GM19395 (cell line): ENCODE measurements at regions not wholly inside any gene's neighbourhood (a gene's known extent, or its start where the extent isn't known, plus 50 kb on each side); places are given as distances from the start of the nearest gene placed in this dataset.
"Not testable (repeated sequence)": the region's sequence is repeated elsewhere in the genome, so short reads cannot be mapped to it uniquely, and the experiment has no call there.

Source experiments
- ATAC-seq: cut with Tn5 transposase; IDR thresholded peaks from one replicate; pipeline ENCODE4 v1.9.1; 2021; ENCODE audit warnings: mild to moderate bottlenecking, moderate library complexity; ENCODE audit not compliant: unreplicated experiment

- no peak for ATAC-seq
These were observed 133.4 kb upstream of the NR3C2 start for GRCh38 chr4:148575577-148575976.

- no peak for ATAC-seq
These were observed 132.7 kb upstream of the NR3C2 start for GRCh38 chr4:148574911-148575310.

DNA sequence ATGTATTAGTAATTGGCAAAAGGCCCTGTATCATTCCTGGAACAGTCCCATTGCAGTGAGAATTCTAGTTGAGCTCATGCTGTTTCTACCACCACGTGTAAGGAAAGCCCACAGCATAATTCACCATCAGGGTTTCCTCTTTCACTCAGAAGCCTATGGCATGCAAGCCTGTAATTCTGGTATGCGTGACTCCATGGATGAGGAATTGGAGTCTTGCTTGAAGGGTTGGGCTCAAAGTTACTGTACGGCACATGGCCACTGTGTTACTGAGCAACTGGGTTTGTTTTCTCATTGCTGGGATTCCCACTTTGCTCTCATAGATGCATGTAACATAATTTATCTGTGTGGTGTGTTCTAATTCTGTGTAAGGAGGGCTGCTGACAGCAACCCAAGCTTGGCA lies 132.3 kb upstream of the NR3C2 start:
- ATAC-seq, result no peak

DNA sequence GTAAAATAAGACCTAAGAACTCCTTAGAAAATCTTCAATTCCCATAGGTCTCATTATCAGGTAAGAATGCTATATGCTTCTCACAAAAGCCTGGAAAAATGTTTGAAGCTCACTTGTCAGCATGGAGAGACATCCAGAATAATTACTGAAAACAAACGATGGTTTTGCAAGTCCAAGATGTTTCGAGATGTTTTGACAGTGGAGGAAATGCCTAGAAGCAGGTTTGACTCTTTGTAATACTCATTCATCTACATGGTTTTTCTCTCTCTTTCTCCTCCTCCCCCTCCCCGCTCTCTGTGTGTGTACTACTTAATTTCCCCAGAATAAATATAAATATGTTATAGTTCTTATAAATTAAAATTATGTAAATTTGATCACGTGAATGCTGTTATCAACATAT lies 131.9 kb upstream of the NR3C2 start:
- no peak for ATAC-seq

DNA sequence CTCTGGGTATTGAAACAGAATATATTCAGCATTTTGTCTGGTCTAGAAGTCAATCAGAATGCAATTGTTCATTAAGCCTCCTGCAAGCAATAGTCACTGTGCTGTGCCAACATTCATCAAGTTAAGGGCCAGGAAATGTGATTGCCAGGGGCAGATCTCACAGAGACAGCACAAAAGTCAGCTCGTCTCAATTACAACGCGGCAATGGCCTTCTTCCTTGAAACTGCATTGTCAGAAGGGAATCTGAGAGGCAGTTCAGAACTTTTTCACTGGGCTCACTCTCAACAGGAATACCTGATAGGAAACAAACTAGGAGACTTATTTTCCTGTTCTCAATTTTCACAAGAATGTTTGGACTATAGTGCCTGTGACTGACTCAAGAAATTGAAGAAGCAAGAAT lies 131.1 kb upstream of the NR3C2 start:
- no peak for ATAC-seq

DNA sequence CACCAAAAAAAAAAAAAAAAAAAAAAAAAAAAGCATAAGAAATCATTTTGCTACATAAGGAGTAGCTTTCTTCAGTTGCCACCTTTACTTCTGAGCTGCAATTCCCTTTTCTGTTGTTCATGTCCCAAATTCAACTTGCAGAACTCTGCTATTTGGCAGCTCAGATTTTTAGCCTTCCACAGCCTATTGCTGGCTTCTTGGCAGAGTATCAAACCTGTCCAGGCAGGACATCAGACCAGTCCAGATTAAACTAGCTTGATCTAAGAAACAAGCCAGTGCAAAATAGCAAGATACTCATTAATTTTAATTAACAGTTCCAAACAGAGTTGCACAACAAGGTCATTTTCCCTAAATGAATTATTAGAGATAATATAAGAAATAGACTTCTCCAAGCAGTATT lies 123.6 kb upstream of the NR3C2 start:
- ATAC-seq, result no peak

DNA sequence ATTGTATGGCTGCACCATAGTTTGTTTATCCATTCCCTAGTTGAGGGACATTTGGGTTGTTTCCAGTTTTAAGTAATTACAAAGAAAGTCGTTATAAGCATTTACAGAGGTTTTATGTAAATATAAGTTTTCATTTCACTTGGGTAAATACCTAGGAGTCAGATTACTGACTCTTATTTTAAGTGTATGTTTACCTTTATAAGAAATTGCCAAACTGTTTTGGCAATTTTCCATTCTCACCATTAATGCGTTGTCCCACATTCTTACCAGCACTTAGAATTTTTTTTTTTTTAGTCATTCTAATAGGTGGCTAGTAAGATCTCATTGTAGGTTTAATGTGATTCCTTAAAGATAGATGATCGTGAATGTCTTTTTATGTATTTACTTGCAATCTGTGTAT lies 121.5 kb upstream of the NR3C2 start:
- ATAC-seq, result no peak

DNA sequence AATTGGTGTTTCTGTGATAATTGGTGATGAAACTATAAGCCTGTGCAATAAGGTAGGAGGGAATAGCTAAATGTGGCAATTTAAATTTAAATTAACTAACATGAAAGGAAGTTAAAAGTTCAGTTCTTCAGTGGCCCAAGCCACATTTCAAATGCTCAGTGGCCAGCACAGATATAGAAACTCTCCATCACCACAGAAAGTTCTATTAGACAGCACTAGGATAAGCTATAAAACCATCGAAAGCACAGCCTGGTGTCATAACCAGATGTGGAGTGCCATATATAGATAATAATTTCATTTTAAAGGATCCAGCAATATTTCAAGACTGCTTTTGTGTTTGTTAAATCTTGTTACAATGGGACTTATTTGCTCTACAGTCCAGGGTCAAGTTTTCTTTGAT lies 119.3 kb upstream of the NR3C2 start:
- ATAC-seq, result no peak

GRCh38 chr4:148557793-148558192 lies 115.6 kb upstream of the NR3C2 start:
- no peak for ATAC-seq

DNA sequence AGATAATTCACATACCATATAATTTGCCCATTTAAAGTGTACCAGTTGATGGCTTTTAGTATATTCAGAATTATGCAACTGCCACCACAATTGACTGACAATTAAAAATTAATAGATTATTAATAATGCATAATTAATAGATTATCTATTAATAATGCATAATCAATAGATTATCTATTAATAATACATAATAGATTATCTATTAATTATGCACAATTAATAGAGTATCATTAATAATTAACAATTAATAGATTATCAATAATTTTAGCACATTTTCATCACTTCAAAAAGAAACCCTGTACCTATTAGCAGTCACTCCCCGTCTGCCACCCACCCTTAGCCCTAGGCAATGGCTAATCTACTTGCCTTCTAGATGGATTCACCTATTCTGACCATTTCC lies 108.6 kb upstream of the NR3C2 start:
- ATAC-seq, result no peak

GRCh38 chr4:148542922-148543623 lies 100.9 kb upstream of the NR3C2 start:
- no peak for ATAC-seq

DNA sequence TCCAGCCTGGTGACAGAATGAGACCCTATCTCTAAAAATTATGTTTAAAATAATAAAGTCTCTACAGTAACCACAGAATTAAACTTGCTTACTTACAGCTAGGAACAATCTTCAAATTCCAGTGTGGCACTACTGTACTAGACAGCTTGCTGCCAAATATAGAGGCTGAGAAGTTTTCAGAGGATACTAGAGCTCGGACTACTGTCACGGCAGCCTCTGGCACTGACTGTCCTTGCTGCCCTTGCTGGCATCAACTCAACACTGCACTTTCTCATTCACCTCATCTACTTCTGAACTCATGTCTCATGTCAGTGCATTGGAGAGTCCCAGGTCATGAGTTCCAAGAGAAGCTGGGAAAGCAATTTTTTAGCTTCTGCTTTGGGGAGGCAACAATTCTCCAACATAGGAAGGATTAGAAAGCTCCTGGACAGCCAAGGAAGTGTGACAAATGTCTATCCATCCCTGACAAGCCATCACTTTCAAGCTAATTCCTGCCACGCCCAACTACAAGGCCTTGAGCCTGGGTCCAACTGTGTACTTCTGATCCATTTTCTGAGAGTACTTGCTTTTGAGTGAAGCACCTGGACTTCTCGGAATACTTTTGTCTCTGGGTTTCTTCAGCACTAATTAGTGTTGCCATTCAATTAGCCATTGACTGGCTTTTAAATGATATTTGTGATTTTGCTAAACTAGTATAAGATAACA lies 98.6 kb upstream of the NR3C2 start:
- ATAC-seq, result no peak

- ATAC-seq, result no peak
These were observed 97.2 kb upstream of the NR3C2 start for GRCh38 chr4:148539387-148539786.

GRCh38 chr4:148533851-148534250 lies 91.6 kb upstream of the NR3C2 start:
- not testable (repeated sequence) for ATAC-seq

DNA sequence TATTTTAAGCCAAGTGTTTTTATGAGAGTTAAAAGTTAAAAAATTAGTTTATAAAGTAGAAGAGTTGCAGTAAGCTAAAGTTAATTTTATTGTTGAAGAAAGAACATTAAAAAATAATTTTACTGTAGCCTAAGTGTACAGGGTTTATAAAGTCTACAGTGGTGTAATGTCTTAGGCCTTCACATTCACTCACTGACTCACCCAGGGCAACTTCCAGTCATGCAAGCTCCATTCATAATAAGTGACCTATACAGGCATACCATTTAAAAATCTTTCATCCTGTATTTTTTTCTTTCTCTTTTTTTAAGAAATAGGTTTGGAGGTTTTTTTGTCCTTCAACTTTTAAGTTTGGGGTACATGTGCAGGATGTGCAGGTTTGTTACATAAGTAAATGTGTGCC lies 87.9 kb upstream of the NR3C2 start:
- ATAC-seq, result no peak

DNA sequence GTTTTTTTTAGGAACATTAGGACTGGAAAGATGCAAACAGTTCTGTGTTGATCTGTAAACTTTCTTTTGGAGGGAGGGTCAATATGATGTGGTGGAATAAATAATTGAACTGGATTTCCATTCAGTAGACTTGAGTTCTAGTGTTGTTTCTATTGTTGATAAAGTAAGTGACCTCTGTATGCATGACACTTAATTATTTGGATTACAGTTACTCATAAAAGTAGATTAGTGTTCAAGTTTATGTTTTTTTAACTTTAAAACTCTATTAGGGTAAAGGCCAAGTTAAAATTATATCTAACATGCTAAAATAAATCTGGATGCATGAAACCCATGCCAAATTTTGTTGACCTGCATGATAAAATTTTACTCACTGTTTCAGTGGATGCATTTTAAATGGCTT lies 85.4 kb upstream of the NR3C2 start:
- no peak for ATAC-seq

GRCh38 chr4:148522995-148523394 lies 80.8 kb upstream of the NR3C2 start:
- no peak for ATAC-seq

DNA sequence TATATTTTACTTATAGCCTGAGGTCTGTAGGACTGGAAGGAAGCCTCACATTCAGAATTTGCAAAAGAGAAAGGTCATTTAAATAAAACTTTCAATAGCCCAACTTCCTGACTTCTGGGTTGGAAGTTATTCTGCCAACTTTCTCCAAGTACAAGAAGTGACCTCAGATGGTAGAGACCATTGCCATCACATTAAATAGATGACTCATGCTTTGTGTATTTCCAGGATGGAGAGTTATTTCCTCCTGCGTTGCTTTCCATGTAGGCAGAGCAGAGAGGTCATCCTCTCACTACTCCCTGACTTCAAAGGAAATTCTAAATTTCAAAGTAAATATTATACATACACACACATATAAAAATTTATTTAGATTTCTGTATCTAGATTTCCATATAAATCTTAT lies 73.0 kb upstream of the NR3C2 start:
- no peak for ATAC-seq

DNA sequence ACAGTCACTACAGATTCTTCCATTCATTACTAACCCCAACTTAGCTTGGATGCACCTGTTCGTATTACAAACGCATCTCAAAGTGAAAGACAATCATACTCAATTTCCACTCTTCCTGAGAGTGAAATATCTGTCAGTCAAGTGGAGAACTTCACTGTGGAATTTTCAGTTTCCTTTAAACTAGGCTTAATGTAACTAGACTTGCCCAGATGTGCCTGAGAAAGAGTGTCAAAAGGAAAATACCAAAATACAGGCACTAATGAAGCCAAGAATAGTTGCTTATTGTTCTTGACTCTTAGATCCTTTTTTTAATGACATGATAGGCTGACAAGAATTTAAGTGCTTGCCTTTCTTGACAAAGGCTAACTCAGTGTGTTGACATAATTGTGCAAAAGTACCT lies 72.4 kb upstream of the NR3C2 start:
- ATAC-seq, result no peak

DNA sequence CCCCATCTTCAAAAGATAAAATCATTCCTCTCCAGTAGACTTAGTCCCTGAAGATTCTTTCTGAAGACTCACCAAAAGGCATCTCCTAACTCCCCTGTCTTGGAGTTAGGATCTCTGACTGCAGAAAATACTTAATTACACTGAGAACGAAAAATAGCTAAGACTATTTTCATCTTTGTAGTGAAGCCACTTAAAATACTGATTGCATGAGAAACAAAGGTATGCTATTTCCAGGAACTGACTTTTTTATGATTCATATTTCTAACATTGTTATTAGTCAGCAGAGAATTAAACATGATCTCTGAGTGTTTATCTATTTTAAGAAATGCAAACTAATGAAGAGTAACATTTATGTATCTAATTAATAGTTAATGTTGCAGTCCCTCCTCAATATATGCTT lies 71.8 kb upstream of the NR3C2 start:
- no peak for ATAC-seq

DNA sequence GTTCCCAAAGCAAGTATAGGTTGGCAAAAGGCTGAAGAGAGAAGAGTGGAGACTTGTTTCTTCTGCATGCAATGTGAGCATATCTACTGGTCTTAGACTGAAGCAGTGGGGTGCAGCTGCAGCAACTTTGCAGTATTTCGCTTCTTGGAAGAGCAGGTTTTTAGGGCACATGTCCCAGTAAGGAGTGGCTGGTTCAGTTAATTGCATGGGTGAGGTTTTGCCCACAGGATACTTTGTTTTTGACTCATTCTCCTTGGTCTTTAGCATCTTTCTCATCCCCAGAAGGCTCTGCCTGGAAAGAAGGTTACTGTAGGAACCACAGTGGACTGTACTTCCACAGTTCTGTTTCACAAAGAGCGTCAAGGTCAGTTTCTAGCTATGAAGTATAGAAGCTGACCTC lies 68.0 kb upstream of the NR3C2 start:
- no peak for ATAC-seq

GRCh38 chr4:148503681-148504080 lies 61.5 kb upstream of the NR3C2 start:
- ATAC-seq, result no peak

GRCh38 chr4:148497258-148497657 lies 55.0 kb upstream of the NR3C2 start:
- no peak for ATAC-seq
